Esophagus squamous epithelium (tissue), 5 donors: ENCODE measurements at regions not wholly inside any gene's neighbourhood (a gene's known extent, or its start where the extent isn't known, plus 50 kb on each side); places are given as distances from the start of the nearest gene placed in this dataset.

Experiments used
- DNase-seq: peaks from one replicate; lab custom pipeline; 2025; lab: John Stamatoyannopoulos, UW
- H3K27ac ChIP-seq, 4 donors: fragments of 200-600 bp; sonication (generic); one replicate each; pipeline ENCODE4 v1.5.1; 2016 to 2019; ENCODE audit warnings: mild to moderate bottlenecking in 1 of 4
- H3K27me3 ChIP-seq, 4 donors: fragments of 200-600 bp; sonication (generic); 1 replicate in 3 of 4; 2 replicates in 1 of 4; pipeline versions ENCODE4 v1.5.1 to v1.6.0; 2017 to 2021; ENCODE audit warnings: antibody characterized with exemption in 1 of 4
- H3K36me3 ChIP-seq, 3 donors: fragments of 200-600 bp; sonication (generic); one replicate each; pipeline ENCODE4 v1.5.1; 2016 to 2019
- H3K4me1 ChIP-seq, 3 donors: fragments of 200-600 bp; sonication (generic); one replicate each; pipeline ENCODE4 v1.5.1; 2017 to 2019
- H3K4me3 ChIP-seq, 4 donors: fragments of 200-600 bp; sonication (generic); 1 replicate in 3 of 4; 2 replicates in 1 of 4; pipeline ENCODE4 v1.5.1; 2016 to 2019; ENCODE audit warnings: mild to moderate bottlenecking in 2 of 4, moderate library complexity in 1 of 4
- H3K9me3 ChIP-seq, 3 donors: fragments of 200-600 bp; sonication (generic); one replicate each; pipeline ENCODE4 v1.5.1; 2016 to 2019
- POLR2A ChIP-seq, 4 donors: fragments of 450-650 bp; IDR thresholded peaks; one replicate each; pipeline ENCODE4 v1.6.1; 2017; ENCODE audit warnings: antibody characterized with exemption in 4 of 4, mild to moderate bottlenecking in 4 of 4, moderate library complexity in 3 of 4
- WGBS, 2 donors: methylation state at CpG; one replicate each; pipeline ENCODE4 v1.1.5; 2018; 5-methylcytosine and 5-hydroxymethylcytosine counted together
- intact Hi-C: fragments of 100-400 bp; cut with DNase I; formaldehyde crosslinking; loops from one replicate; pipeline ENCODE4 v1.15.0; 2022
- TF ChIP-seq, protein P1 (sequence below), 6 experiments: fragments of 450-650 bp in 4 of 6; fragments of 200-600 bp in 2 of 6; sonication (generic) in 2 of 6; IDR thresholded peaks; one replicate each; pipeline ENCODE4 v1.5.1; 2016 to 2019; ENCODE audit warnings: antibody characterized with exemption in 6 of 6, mild to moderate bottlenecking in 4 of 6, moderate library complexity in 4 of 6
- donor health status: DM: yes; HTN: yes; CAD: no.

DNA sequence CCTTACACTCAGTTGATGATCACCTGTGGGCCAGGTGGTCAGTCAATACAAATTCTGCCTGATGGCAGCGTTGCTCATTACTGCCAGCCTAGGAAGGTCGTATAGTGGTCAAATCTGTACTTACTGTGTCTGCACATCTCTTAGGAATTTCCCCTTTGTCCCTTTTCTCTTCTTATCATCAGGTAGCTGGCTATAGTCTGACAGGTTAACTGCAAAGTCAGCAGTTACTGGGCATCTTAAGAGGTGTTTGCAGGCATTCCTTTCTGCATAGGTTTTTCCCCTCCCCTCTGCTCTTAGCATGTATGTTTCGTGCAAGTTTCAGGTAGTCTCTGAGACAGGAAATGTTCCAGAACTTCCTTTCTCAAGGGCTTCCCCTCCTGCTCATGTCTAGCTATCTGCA, 298.7 kb downstream of the LRRIQ3 start:
- Histone ChIP-seq H3K9me3 (no peaks in the 10 kb centered on the region), H3K4me1 (no peaks in the 10 kb centered on the region), H3K36me3 (no peaks in the 10 kb centered on the region), H3K4me3 (no peak overlapping the region), H3K27me3 (no peaks in the 10 kb centered on the region), H3K27ac (no peak overlapping the region)
- intact Hi-C loops, result no loop called here
- TF ChIP-seq, protein P1, sequence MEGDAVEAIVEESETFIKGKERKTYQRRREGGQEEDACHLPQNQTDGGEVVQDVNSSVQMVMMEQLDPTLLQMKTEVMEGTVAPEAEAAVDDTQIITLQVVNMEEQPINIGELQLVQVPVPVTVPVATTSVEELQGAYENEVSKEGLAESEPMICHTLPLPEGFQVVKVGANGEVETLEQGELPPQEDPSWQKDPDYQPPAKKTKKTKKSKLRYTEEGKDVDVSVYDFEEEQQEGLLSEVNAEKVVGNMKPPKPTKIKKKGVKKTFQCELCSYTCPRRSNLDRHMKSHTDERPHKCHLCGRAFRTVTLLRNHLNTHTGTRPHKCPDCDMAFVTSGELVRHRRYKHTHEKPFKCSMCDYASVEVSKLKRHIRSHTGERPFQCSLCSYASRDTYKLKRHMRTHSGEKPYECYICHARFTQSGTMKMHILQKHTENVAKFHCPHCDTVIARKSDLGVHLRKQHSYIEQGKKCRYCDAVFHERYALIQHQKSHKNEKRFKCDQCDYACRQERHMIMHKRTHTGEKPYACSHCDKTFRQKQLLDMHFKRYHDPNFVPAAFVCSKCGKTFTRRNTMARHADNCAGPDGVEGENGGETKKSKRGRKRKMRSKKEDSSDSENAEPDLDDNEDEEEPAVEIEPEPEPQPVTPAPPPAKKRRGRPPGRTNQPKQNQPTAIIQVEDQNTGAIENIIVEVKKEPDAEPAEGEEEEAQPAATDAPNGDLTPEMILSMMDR (IDR thresholded peaks at IDR 0.05), result no peak
- TF ChIP-seq POLR2A (IDR thresholded peaks at IDR 0.05), result no peak
- DNase-seq, result no peak
- 12 to 38% methylated on average over 3 of the region's 3 CpGs for WGBS, 2 donors

DNA sequence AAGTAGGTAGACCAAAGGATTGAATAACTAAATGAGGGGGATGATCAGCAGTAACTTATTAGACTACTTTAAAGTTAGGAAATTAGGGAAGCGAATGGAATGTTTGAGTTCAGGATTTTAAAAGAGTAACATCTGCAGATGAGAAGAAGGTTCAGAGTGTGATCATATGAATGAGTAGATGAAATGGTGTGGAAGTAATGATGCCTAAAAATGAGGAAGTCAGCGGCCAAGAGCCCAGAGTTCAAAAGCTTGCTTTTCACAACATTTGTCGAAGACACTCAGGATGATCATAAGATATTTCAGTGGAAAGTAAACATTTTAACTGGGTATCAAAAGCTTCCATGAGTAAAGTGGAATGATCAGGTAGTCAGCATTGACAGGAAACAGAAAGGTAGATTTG, 299.4 kb downstream of the LRRIQ3 start:
- Histone ChIP-seq H3K4me3 (no peak overlapping the region), H3K9me3 (no peaks in the 10 kb centered on the region), H3K4me1 (no peaks in the 10 kb centered on the region), H3K36me3 (no peaks in the 10 kb centered on the region), H3K27me3 (no peaks in the 10 kb centered on the region), H3K27ac (no peak overlapping the region)
- DNase-seq, result no peak
- WGBS, 2 donors, result 83 to 88% methylated on average over 3 of the region's 3 CpGs
- TF ChIP-seq, protein P1 (IDR thresholded peaks at IDR 0.05), result no peak
- no peak for TF ChIP-seq POLR2A (IDR thresholded peaks at IDR 0.05)
- intact Hi-C loops, result no loop called here

DNA sequence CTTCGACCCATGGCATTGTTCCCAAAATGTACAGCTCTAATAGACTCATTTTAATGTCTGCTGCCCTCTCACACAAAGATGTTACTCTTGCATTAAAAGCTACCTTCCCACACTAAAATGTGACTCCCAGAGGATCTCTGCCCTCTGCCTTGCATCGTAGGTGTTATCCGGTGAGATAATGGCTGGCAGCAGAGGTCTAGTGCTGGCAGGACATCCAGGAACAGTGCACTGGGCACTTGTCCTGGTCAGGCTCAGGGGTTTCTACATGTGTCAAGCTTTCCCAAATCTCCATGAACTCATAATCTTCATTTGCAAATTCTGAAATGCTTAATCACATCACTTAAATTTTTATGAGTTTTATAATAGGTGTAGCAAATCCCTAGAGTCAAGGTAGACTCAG, 310.6 kb downstream of the LRRIQ3 start:
- Histone ChIP-seq H3K27ac (no peak overlapping the region), H3K4me3 (no peak overlapping the region), H3K4me1 (no peaks in the 10 kb centered on the region), H3K9me3 (no peaks in the 10 kb centered on the region), H3K36me3 (no peaks in the 10 kb centered on the region), H3K27me3 (no peaks in the 10 kb centered on the region)
- WGBS, 2 donors, result 72 to 88% methylated on average over 3 of the region's 3 CpGs
- intact Hi-C loops, result no loop called here
- no peak for DNase-seq
- TF ChIP-seq POLR2A (IDR thresholded peaks at IDR 0.05), result no peak
- TF ChIP-seq, protein P1 (IDR thresholded peaks at IDR 0.05), result no peak

DNA sequence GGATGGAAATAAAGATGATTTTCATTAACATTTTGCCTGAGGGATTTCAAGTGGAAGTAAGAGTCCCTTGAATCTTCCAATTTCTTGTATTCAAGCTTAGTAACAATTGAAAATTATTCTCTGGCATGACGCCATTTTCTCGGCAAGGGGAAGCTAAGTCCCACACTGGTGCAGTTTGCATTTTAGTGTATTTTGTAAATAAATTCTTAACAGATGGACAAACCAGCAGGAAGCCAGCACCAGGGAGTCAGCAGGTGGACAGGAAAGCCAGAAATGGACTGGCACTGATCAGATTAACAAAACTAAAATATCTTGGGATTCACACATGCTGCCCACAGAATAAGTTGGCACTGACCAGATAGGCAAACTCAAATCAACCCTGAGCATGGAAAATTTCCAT, 311.3 kb downstream of the LRRIQ3 start:
- Histone ChIP-seq H3K9me3 (no peaks in the 10 kb centered on the region), H3K36me3 (no peaks in the 10 kb centered on the region), H3K4me1 (no peaks in the 10 kb centered on the region), H3K4me3 (no peak overlapping the region), H3K27me3 (no peaks in the 10 kb centered on the region), H3K27ac (no peak overlapping the region)
- intact Hi-C loops, result no loop called here
- 42 to 56% methylated on average over 2 of the region's 2 CpGs for WGBS, 2 donors
- no peak for DNase-seq
- no peak for TF ChIP-seq POLR2A (IDR thresholded peaks at IDR 0.05)
- TF ChIP-seq, protein P1 (IDR thresholded peaks at IDR 0.05), result no peak

DNA sequence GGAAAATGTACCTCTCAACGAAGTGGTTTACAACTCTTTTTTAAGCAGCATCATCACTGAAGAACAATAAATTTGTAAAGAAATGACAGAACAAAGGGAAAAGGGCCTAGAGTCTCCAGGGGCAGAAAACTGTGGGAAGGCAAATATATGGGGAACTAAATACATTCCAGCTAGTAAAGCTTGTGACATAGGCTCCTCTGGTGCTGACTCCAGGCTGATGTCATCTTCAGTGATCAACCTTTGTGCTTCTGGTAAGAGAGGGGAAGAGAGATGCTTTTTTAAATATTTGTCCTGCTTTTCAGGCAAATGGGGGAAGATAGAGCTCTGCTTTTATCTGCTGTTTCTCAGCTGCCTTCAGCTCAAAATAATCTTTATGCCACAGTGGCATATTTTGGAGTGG, 323.2 kb downstream of the LRRIQ3 start:
- intact Hi-C loops, result no loop called here
- no peak overlapping the region for H3K4me3 ChIP-seq
- H3K27ac ChIP-seq, result no peak overlapping the region
- DNase-seq, result no peak
- no peaks in the 10 kb centered on the region for H3K4me1 ChIP-seq
- TF ChIP-seq, protein P1 (IDR thresholded peaks at IDR 0.05), result no peak
- TF ChIP-seq POLR2A (IDR thresholded peaks at IDR 0.05), result no peak
- no peaks in the 10 kb centered on the region for H3K36me3 ChIP-seq
- H3K27me3 ChIP-seq, result no peaks in the 10 kb centered on the region
- 39 to 54% methylated on average over 1 of the region's 1 CpG for whole genome bisulfite sequencing, 2 donors
- H3K9me3 ChIP-seq, result no peaks in the 10 kb centered on the region
